Colonic mucosa (tissue), 4 donors: ENCODE measurements at regions not wholly inside any gene's neighbourhood (a gene's known extent, or its start where the extent isn't known, plus 50 kb on each side); places are given as distances from the start of the nearest gene placed in this dataset.

ENCODE experiments used
- DNase-seq: peaks from one replicate; pipeline ENCODE4 v3.0.0-alpha.2; 2020
- H3K27ac ChIP-seq: fragments of 200-600 bp; one replicate; pipeline ENCODE4 v1.8.0; 2021
- H3K27me3 ChIP-seq: fragments of 200-600 bp; one replicate; pipeline ENCODE4 v1.8.0; 2021
- H3K36me3 ChIP-seq: fragments of 200-600 bp; one replicate; pipeline ENCODE4 v1.8.0; 2021
- H3K4me1 ChIP-seq: fragments of 200-600 bp; one replicate; pipeline ENCODE4 v1.8.0; 2021; ENCODE audit warnings: mild to moderate bottlenecking
- H3K4me3 ChIP-seq: fragments of 200-600 bp; one replicate; pipeline ENCODE4 v1.8.0; 2021
- H3K9ac ChIP-seq, 2 donors: one replicate each; pipeline ENCODE4 v1.7.0; 2013; ENCODE audit warnings: control low read depth in 2 of 2, low read depth in 2 of 2, low read length in 2 of 2
- H3K9me3 ChIP-seq: fragments of 200-600 bp; one replicate; pipeline ENCODE4 v1.8.0; 2021
- CTCF ChIP-seq: fragments of 200-600 bp; IDR thresholded peaks from one replicate; pipeline ENCODE4 v1.8.0; 2022; ENCODE audit warnings: antibody characterized with exemption, mild to moderate bottlenecking
- intact Hi-C: fragments of 100-400 bp; cut with DNase I; formaldehyde crosslinking; loops from one replicate; pipeline ENCODE4 v1.14.1; 2022
- donor health status: healthy.
- donor health status: DM: no; HTN: no; CAD: no.
- donor health status: DM: no; HTN: no; CAD: no.

DNA sequence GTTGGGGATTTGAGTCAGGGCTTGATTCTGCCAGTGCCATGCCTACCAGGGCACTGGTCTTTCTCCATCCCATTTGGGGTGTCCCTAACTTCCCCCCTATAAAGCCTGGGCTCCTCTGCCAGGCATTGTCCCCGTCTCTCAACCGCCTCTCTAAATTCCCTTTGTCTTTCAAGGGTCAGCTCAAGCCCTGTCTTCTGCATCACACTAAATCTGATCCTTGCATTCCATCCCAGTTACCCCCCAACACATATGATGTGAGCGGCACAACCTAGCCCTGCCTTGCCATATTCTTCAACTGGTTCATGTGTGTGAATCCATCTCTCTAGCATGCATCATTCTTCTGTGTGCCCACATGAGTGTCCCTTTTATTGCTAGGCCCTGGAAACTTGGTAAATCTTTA is 480.9 kb downstream of the ZNF536 start:
- no peak overlapping the region for H3K9ac ChIP-seq
- no peaks in the 10 kb centered on the region for H3K9me3 ChIP-seq
- no peaks in the 10 kb centered on the region for H3K4me1 ChIP-seq
- no peak overlapping the region for H3K4me3 ChIP-seq
- intact Hi-C loops = no loop called here
- no peaks in the 10 kb centered on the region for H3K36me3 ChIP-seq
- no peak for TF ChIP-seq CTCF
- no peaks in the 10 kb centered on the region for H3K27me3 ChIP-seq
- no peak for DNase-seq
- no peak overlapping the region for H3K27ac ChIP-seq

- no peak for DNase-seq
- Histone ChIP-seq H3K36me3 (no peaks in the 10 kb centered on the region), H3K27me3 (no peaks in the 10 kb centered on the region), H3K4me1 (no peaks in the 10 kb centered on the region), H3K4me3 (no peak overlapping the region), H3K9ac (no peak overlapping the region), H3K9me3 (no peaks in the 10 kb centered on the region), H3K27ac (no peak overlapping the region)
- intact Hi-C loops = no loop called here
- TF ChIP-seq CTCF = no peak
Observed at GRCh38 chr19:30852168-30852567, 480.0 kb downstream of the ZNF536 start.

GRCh38 chr19:30851646-30852045 is 479.5 kb downstream of the ZNF536 start:
- H3K36me3 ChIP-seq = no peaks in the 10 kb centered on the region
- H3K9me3 ChIP-seq = no peaks in the 10 kb centered on the region
- intact Hi-C loops = no loop called here
- H3K27ac ChIP-seq = no peak overlapping the region
- no peak for TF ChIP-seq CTCF
- no peak overlapping the region for H3K9ac ChIP-seq
- H3K4me3 ChIP-seq = no peak overlapping the region
- no peak for DNase-seq
- H3K4me1 ChIP-seq = no peaks in the 10 kb centered on the region
- H3K27me3 ChIP-seq = no peaks in the 10 kb centered on the region

- no peak overlapping the region for H3K27ac ChIP-seq
- no peaks in the 10 kb centered on the region for H3K9me3 ChIP-seq
- H3K9ac ChIP-seq = no peak overlapping the region
- no peaks in the 10 kb centered on the region for H3K27me3 ChIP-seq
- intact Hi-C loops = no loop called here
- no peak for TF ChIP-seq CTCF
- no peaks in the 10 kb centered on the region for H3K4me1 ChIP-seq
- H3K36me3 ChIP-seq = no peaks in the 10 kb centered on the region
- H3K4me3 ChIP-seq = no peak overlapping the region
- DNase-seq = no peak
Observed at GRCh38 chr19:30848636-30849425, 476.6 kb downstream of the ZNF536 start.

GRCh38 chr19:30846102-30846501 is 473.9 kb downstream of the ZNF536 start:
- no peaks in the 10 kb centered on the region for H3K9me3 ChIP-seq
- no peak overlapping the region for H3K9ac ChIP-seq
- H3K27ac ChIP-seq = no peak overlapping the region
- H3K4me3 ChIP-seq = no peak overlapping the region
- H3K36me3 ChIP-seq = no peaks in the 10 kb centered on the region
- TF ChIP-seq CTCF = no peak
- intact Hi-C loops = no loop called here
- H3K27me3 ChIP-seq = no peaks in the 10 kb centered on the region
- H3K4me1 ChIP-seq = no peaks in the 10 kb centered on the region
- DNase-seq = no peak
